Keratinocyte (primary cell): ENCODE measurements at regions not wholly inside any gene's neighbourhood (a gene's known extent, or its start where the extent isn't known, plus 50 kb on each side); places are given as distances from the start of the nearest gene placed in this dataset.

Experiments used
- DNase-seq: peaks from one replicate; pipeline ENCODE4 v3.0.0-alpha.2; 2011; ENCODE audit warnings: low read depth, missing footprints, low spot score
- FAIRE-seq: peaks from 2 replicates; lab custom pipeline; 2011; peaks lifted over from hg19 to GRCh38; lab: Jason Lieb, UNC
- H2AFZ ChIP-seq: 2 replicates; pipeline ENCODE4 v1.6.0; 2012; ENCODE audit warnings: low read length, control low read depth, inconsistent platforms; ENCODE audit not compliant: control insufficient read depth
- H3K27ac ChIP-seq: 2 replicates; pipeline ENCODE4 v1.5.1; 2011; ENCODE audit warnings: low read length; ENCODE audit not compliant: control insufficient read depth, insufficient read depth
- H3K27me3 ChIP-seq: 3 replicates; pipeline ENCODE4 v1.6.0; 2011; ENCODE audit warnings: low read length; ENCODE audit not compliant: control insufficient read depth, insufficient read depth; ENCODE audit errors: extremely low read depth
- H3K36me3 ChIP-seq, 2 experiments: 2 replicates in 1 of 2; 3 replicates in 1 of 2; pipeline ENCODE4 v1.5.1; 2011; ENCODE audit warnings: low read length in 2 of 2, mild to moderate bottlenecking in 1 of 2; ENCODE audit not compliant: control insufficient read depth in 2 of 2, insufficient read depth in 2 of 2; ENCODE audit errors: extremely low read depth in 1 of 2
- H3K4me1 ChIP-seq: 3 replicates; pipeline ENCODE4 v1.5.1; 2011; ENCODE audit warnings: low read length; ENCODE audit not compliant: control insufficient read depth, insufficient read depth; ENCODE audit errors: extremely low read depth
- H3K4me2 ChIP-seq: 3 replicates; pipeline ENCODE4 v1.6.0; 2011; ENCODE audit warnings: low read depth, low read length; ENCODE audit not compliant: control insufficient read depth, insufficient read depth; ENCODE audit errors: extremely low read depth
- H3K4me3 ChIP-seq, 3 experiments: fragments of 200-600 bp in 1 of 3; sonication (generic) in 1 of 3; 2 replicates in 2 of 3; 3 replicates in 1 of 3; pipeline ENCODE4 v1.5.1; 2011 to 2016; ENCODE audit warnings: low read length in 3 of 3, mild to moderate bottlenecking in 3 of 3, control low read depth in 2 of 3, inconsistent platforms in 1 of 3, low read depth in 1 of 3, mixed read lengths in 1 of 3, mixed run types in 1 of 3, moderate library complexity in 1 of 3; ENCODE audit not compliant: control insufficient read depth in 2 of 3, insufficient read depth in 2 of 3; ENCODE audit errors: extremely low read depth in 1 of 3
- H3K79me2 ChIP-seq: 2 replicates; pipeline ENCODE4 v1.6.0; 2012; ENCODE audit warnings: low read length; ENCODE audit not compliant: control insufficient read depth, insufficient read depth
- H3K9ac ChIP-seq: 3 replicates; pipeline ENCODE4 v1.6.0; 2011; ENCODE audit warnings: low read length; ENCODE audit not compliant: control insufficient read depth, insufficient read depth; ENCODE audit errors: extremely low read depth
- H3K9me1 ChIP-seq: 3 replicates; pipeline ENCODE4 v1.6.0; 2011; ENCODE audit warnings: low read length; ENCODE audit not compliant: control insufficient read depth, insufficient read depth; ENCODE audit errors: extremely low read depth
- H3K9me3 ChIP-seq: 2 replicates; pipeline ENCODE4 v1.5.1; 2012; ENCODE audit warnings: low read depth, low read length; ENCODE audit not compliant: control insufficient read depth
- H4K20me1 ChIP-seq: 3 replicates; pipeline ENCODE4 v1.6.0; 2011; ENCODE audit warnings: low read length; ENCODE audit not compliant: control insufficient read depth, insufficient read depth; ENCODE audit errors: extremely low read depth
- EZH2 ChIP-seq: IDR thresholded peaks from one replicate; pipeline ENCODE4 v1.6.1; 2012; ENCODE audit warnings: inconsistent platforms, mild to moderate bottlenecking, low read length, moderate library complexity
- dilution Hi-C: fragments of 300-500 bp; cut with MboI; formaldehyde crosslinking; loops from one replicate; pipeline ENCODE4 v1.7.0; 2020; ENCODE audit warnings: low sequenced_read_pairs; ENCODE audit not compliant: extremely low pct_ligation_motif_present
- TF ChIP-seq, protein P1 (sequence below), 3 experiments: IDR thresholded peaks in 1 of 3; conservative IDR thresholded peaks in 1 of 3; optimal IDR thresholded peaks in 1 of 3; 2 replicates in 2 of 3; 3 replicates in 1 of 3; pipeline versions ENCODE3 to v1.5.1; 2011; ENCODE audit warnings: low read length in 3 of 3, mild to moderate bottlenecking in 3 of 3, moderate library complexity in 2 of 3, control low read depth in 1 of 3, inconsistent platforms in 1 of 3; ENCODE audit not compliant: insufficient read depth in 2 of 3; ENCODE audit errors: extremely low read depth in 1 of 3

DNA sequence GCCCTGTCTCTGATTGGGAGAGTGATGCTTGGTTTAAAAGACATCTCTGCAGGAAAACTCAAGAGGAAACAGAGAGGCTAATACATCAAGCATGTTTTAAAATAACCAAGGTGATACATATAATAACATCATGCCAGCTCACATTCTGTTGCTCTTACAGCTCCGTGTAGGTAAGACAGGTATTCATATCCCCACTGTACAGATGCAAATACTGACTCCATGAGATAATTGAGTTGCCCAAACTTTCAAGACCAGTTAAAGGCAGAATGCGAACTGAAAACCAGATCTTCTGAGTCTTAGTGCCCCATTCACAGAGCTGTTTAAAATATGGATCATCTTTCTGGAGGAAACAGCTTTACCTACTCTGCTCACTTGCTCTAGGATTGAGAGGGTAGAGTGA lies 214.0 kb downstream of the PIK3R1 start:
- H3K9me1 ChIP-seq, result no peaks in the 10 kb centered on the region
- no peak overlapping the region for H3K4me2 ChIP-seq
- no peaks in the 10 kb centered on the region for H3K79me2 ChIP-seq
- FAIRE-seq (no peak), DNase-seq (no peak)
- H3K9ac ChIP-seq, result no peak overlapping the region
- H3K9me3 ChIP-seq, result no peaks in the 10 kb centered on the region
- no peak for TF ChIP-seq EZH2
- TF ChIP-seq, protein P1, sequence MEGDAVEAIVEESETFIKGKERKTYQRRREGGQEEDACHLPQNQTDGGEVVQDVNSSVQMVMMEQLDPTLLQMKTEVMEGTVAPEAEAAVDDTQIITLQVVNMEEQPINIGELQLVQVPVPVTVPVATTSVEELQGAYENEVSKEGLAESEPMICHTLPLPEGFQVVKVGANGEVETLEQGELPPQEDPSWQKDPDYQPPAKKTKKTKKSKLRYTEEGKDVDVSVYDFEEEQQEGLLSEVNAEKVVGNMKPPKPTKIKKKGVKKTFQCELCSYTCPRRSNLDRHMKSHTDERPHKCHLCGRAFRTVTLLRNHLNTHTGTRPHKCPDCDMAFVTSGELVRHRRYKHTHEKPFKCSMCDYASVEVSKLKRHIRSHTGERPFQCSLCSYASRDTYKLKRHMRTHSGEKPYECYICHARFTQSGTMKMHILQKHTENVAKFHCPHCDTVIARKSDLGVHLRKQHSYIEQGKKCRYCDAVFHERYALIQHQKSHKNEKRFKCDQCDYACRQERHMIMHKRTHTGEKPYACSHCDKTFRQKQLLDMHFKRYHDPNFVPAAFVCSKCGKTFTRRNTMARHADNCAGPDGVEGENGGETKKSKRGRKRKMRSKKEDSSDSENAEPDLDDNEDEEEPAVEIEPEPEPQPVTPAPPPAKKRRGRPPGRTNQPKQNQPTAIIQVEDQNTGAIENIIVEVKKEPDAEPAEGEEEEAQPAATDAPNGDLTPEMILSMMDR (optimal IDR thresholded peaks at IDR 0.05 in 1 of 3, IDR thresholded peaks at IDR 0.05 in 1 of 3, conservative IDR thresholded peaks at IDR 0.05 in 1 of 3; ENCODE audit: extremely low read depth in 1 of 3, insufficient read depth in 2 of 3, low read length in 3 of 3), result no peak
- H2AFZ ChIP-seq, result no peak overlapping the region
- H4K20me1 ChIP-seq, result no peaks in the 10 kb centered on the region
- dilution Hi-C loops, result no loop called here
- H3K27ac ChIP-seq, result no peak overlapping the region
- H3K4me1 ChIP-seq, result peaks cover 32% of the 10 kb centered on the region
- no peaks in the 10 kb centered on the region for H3K36me3 ChIP-seq
- no peaks in the 10 kb centered on the region for H3K27me3 ChIP-seq
- H3K4me3 ChIP-seq, result no peak overlapping the region

DNA sequence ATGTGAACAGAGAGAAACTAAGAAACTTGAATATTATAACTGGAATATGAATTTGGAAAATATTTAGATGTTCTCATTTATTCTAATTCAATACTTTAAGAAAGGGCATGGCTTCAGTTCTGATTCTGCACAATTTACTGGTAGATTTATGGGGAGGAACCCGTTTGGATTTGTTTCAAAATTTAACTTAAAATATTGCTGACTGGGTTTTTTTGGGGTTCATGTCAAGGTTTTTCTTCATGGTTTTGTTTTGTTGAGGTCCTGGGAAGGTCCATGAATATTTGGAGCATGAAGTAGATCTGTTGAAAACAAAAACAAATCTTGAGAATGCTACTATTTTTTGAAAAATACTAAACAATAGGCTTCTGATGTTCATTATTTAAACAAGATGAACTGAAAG lies 214.7 kb downstream of the PIK3R1 start:
- no peak overlapping the region for H3K4me3 ChIP-seq
- no peaks in the 10 kb centered on the region for H3K36me3 ChIP-seq
- H2AFZ ChIP-seq, result no peak overlapping the region
- DNase-seq (no peak), FAIRE-seq (no peak)
- no peak overlapping the region for H3K9ac ChIP-seq
- H3K79me2 ChIP-seq, result no peaks in the 10 kb centered on the region
- peaks cover 28% of the 10 kb centered on the region for H3K4me1 ChIP-seq
- H3K9me3 ChIP-seq, result no peaks in the 10 kb centered on the region
- no peak overlapping the region for H3K4me2 ChIP-seq
- H3K27ac ChIP-seq, result no peak overlapping the region
- TF ChIP-seq, protein P1 (optimal IDR thresholded peaks at IDR 0.05 in 1 of 3, IDR thresholded peaks at IDR 0.05 in 1 of 3, conservative IDR thresholded peaks at IDR 0.05 in 1 of 3; ENCODE audit: extremely low read depth in 1 of 3, insufficient read depth in 2 of 3, low read length in 3 of 3), result no peak
- TF ChIP-seq EZH2, result no peak
- no peaks in the 10 kb centered on the region for H4K20me1 ChIP-seq
- dilution Hi-C loops, result no loop called here
- H3K9me1 ChIP-seq, result no peaks in the 10 kb centered on the region
- H3K27me3 ChIP-seq, result no peaks in the 10 kb centered on the region
